SK-N-SH treated with all-trans-retinoic acid at 6 μM for 48 hours (cell line): ENCODE measurements at regions not wholly inside any gene's neighbourhood (a gene's known extent, or its start where the extent isn't known, plus 50 kb on each side); places are given as distances from the start of the nearest gene placed in this dataset.

Source experiments
- ATAC-seq: fragments of 200-7000 bp; cut with Tn5 transposase; 3 replicates; pipeline ENCODE4 v1.9.1; 2020; ENCODE audit warnings: mild to moderate bottlenecking, moderate library complexity
- ARNTL ChIP-seq: fragments of 450-650 bp; formaldehyde crosslinking; IDR thresholded peaks from 2 replicates; pipeline ENCODE4 v1.5.0; 2020; ENCODE audit warnings: low read depth, mild to moderate bottlenecking, moderate library complexity, borderline replicate concordance
- BACH2 ChIP-seq: fragments of 250-450 bp; sonication (Bioruptor Pico); IDR thresholded peaks from 2 replicates; pipeline ENCODE4 v1.9.0; 2021; ENCODE audit warnings: mild to moderate bottlenecking, borderline replicate concordance
- ESRRG ChIP-seq: fragments of 250-450 bp; sonication (Bioruptor Pico); IDR thresholded peaks from 2 replicates; pipeline ENCODE4 v1.6.1; 2021; ENCODE audit warnings: mild to moderate bottlenecking
- GLIS3 ChIP-seq: fragments of 250-450 bp; sonication (Bioruptor Pico); IDR thresholded peaks from 2 replicates; pipeline ENCODE4 v1.5.0; 2020; ENCODE audit warnings: mild to moderate bottlenecking, moderate library complexity
- ISL1 ChIP-seq: fragments of 250-450 bp; sonication (Bioruptor Pico); IDR thresholded peaks from 2 replicates; pipeline ENCODE4 v2.1.2; 2022; ENCODE audit warnings: mild to moderate bottlenecking, moderate library complexity
- OSR1 ChIP-seq: fragments of 250-450 bp; sonication (Bioruptor Pico); IDR thresholded peaks from 2 replicates; pipeline ENCODE4 v1.8.0; 2022; ENCODE audit warnings: moderate library complexity, mild to moderate bottlenecking, inconsistent platforms
- PPARA ChIP-seq: fragments of 250-450 bp; sonication (Bioruptor Pico); IDR thresholded peaks from 2 replicates; pipeline ENCODE4 v1.5.0; 2020; ENCODE audit warnings: mild to moderate bottlenecking, borderline replicate concordance
- RARB ChIP-seq: fragments of 250-450 bp; sonication (Bioruptor Pico); IDR thresholded peaks from 2 replicates; pipeline ENCODE4 v1.8.0; 2021; ENCODE audit warnings: mild to moderate bottlenecking, moderate library complexity
- SNAI2 ChIP-seq: fragments of 250-450 bp; sonication (Bioruptor Pico); IDR thresholded peaks from 2 replicates; pipeline ENCODE4 v1.5.0; 2020; ENCODE audit warnings: mild to moderate bottlenecking, moderate library complexity
- TCF4 ChIP-seq: fragments of 250-450 bp; sonication (Bioruptor Pico); IDR thresholded peaks from 2 replicates; pipeline ENCODE4 v1.8.0; 2021; ENCODE audit warnings: mild to moderate bottlenecking, moderate library complexity, borderline replicate concordance
- TOX ChIP-seq: fragments of 250-450 bp; sonication (Bioruptor Pico); IDR thresholded peaks from 2 replicates; pipeline ENCODE4 v1.8.0; 2021; ENCODE audit warnings: mild to moderate bottlenecking, moderate library complexity, borderline replicate concordance
- ZC3H10 ChIP-seq: fragments of 250-450 bp; sonication (Bioruptor Pico); IDR thresholded peaks from 2 replicates; pipeline ENCODE4 v1.5.1; 2021; ENCODE audit warnings: mild to moderate bottlenecking, moderate library complexity
- ZFP3 ChIP-seq: fragments of 250-450 bp; sonication (Bioruptor Pico); IDR thresholded peaks from 2 replicates; pipeline ENCODE4 v1.5.0; 2020; ENCODE audit warnings: mild to moderate bottlenecking, moderate library complexity
- ZFP30 ChIP-seq: fragments of 450-650 bp; formaldehyde crosslinking; IDR thresholded peaks from 2 replicates; pipeline ENCODE4 v1.5.0; 2022; ENCODE audit warnings: mild to moderate bottlenecking, moderate library complexity
- ZNF565 ChIP-seq: fragments of 450-650 bp; formaldehyde crosslinking; conservative IDR thresholded peaks from 2 replicates; pipeline ENCODE4 v1.5.0; 2020; ENCODE audit warnings: low read depth, mild to moderate bottlenecking, moderate library complexity
- ZNF70 ChIP-seq: fragments of 450-650 bp; formaldehyde crosslinking; IDR thresholded peaks from 2 replicates; pipeline ENCODE4 v1.5.0; 2020; ENCODE audit warnings: mild to moderate bottlenecking, moderate library complexity
- ZNF8 ChIP-seq: fragments of 450-650 bp; formaldehyde crosslinking; IDR thresholded peaks from 2 replicates; pipeline ENCODE4 v1.5.0; 2020; ENCODE audit warnings: mild to moderate bottlenecking, moderate library complexity
- TF ChIP-seq, protein P1 (sequence below): fragments of 250-450 bp; sonication (Bioruptor Pico); IDR thresholded peaks from 2 replicates; pipeline ENCODE4 v1.5.1; 2020; ENCODE audit warnings: low read depth, mild to moderate bottlenecking, moderate library complexity
- TF ChIP-seq, protein P2 (sequence below): fragments of 250-450 bp; sonication (Bioruptor Pico); IDR thresholded peaks from 2 replicates; pipeline ENCODE4 v1.5.1; 2021; ENCODE audit warnings: mild to moderate bottlenecking, moderate library complexity
- TF ChIP-seq, protein P3 (sequence below): fragments of 250-450 bp; sonication (Bioruptor Pico); IDR thresholded peaks from 2 replicates; pipeline ENCODE4 v1.8.0; 2021; ENCODE audit warnings: low read depth, mild to moderate bottlenecking, moderate library complexity, borderline replicate concordance
- TF ChIP-seq, protein P4 (sequence below): fragments of 250-450 bp; sonication (Bioruptor Pico); IDR thresholded peaks from 2 replicates; pipeline ENCODE4 v1.8.0; 2020; ENCODE audit warnings: mild to moderate bottlenecking, moderate library complexity, borderline replicate concordance

DNA sequence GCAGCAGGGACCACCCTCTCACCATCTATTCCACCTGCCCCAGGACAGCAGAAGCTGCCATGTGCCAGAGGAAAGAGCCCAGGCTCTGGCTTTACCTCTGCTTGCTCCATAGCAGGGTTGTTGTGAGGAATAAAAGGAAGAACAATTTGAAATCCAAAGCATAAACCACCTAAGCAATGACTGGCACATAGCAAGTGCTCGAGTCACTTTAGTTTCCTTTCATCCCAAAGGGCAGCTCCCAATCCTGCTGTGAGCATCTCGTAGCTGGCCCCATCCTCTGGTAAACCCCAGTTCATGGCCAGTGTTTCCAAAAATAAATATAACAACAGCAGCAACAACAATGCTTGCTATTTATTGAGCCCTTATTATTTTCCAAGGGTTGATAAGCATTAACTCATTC lies 923.5 kb downstream of the EPHA4 start:
- ATAC-seq: no peak
- TF ChIP-seq ZC3H10 (no peak), ZNF565 (no peak), ISL1 (CRISPR knock-in tag) (no peak), ZFP30 (CRISPR knock-in tag) (no peak), RARB (CRISPR knock-in tag) (no peak), ESRRG (CRISPR knock-in tag) (no peak), BACH2 (CRISPR knock-in tag) (no peak), ZNF8 (CRISPR knock-in tag) (no peak), ZNF70 (CRISPR knock-in tag) (no peak)
- TF ChIP-seq, protein P1, sequence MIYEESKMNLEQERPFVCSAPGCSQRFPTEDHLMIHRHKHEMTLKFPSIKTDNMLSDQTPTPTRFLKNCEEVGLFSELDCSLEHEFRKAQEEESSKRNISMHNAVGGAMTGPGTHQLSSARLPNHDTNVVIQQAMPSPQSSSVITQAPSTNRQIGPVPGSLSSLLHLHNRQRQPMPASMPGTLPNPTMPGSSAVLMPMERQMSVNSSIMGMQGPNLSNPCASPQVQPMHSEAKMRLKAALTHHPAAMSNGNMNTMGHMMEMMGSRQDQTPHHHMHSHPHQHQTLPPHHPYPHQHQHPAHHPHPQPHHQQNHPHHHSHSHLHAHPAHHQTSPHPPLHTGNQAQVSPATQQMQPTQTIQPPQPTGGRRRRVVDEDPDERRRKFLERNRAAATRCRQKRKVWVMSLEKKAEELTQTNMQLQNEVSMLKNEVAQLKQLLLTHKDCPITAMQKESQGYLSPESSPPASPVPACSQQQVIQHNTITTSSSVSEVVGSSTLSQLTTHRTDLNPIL (CRISPR knock-in tag): no peak
- TF ChIP-seq, protein P2, sequence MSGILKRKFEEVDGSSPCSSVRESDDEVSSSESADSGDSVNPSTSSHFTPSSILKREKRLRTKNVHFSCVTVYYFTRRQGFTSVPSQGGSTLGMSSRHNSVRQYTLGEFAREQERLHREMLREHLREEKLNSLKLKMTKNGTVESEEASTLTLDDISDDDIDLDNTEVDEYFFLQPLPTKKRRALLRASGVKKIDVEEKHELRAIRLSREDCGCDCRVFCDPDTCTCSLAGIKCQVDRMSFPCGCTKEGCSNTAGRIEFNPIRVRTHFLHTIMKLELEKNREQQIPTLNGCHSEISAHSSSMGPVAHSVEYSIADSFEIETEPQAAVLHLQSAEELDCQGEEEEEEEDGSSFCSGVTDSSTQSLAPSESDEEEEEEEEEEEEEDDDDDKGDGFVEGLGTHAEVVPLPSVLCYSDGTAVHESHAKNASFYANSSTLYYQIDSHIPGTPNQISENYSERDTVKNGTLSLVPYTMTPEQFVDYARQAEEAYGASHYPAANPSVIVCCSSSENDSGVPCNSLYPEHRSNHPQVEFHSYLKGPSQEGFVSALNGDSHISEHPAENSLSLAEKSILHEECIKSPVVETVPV (CRISPR knock-in tag): no peak

DNA sequence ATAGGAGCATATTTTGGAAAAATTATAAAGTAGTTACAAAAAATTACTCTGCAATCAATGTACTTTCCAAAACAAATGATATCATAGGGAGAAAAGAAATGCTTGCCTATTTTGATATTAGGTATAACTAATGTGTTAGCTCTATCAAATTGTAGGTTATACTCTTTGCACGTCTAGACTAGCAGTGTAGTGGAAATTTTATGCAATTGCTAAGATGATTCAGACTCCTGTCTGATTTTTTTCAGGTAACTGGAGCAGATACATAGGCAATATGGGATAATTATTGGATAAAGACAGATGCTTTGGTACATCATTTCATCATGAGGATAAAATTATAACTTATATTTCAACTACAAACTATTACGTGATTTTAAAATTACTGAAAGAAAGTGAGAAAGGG lies 918.3 kb downstream of the EPHA4 start:
- no peak for ATAC-seq
- TF ChIP-seq ZC3H10 (no peak), SNAI2 (CRISPR knock-in tag) (no peak), ZFP3 (CRISPR knock-in tag) (no peak), RARB (CRISPR knock-in tag) (no peak), TOX (CRISPR knock-in tag) (no peak), BACH2 (CRISPR knock-in tag) (no peak)
- TF ChIP-seq, protein P3, sequence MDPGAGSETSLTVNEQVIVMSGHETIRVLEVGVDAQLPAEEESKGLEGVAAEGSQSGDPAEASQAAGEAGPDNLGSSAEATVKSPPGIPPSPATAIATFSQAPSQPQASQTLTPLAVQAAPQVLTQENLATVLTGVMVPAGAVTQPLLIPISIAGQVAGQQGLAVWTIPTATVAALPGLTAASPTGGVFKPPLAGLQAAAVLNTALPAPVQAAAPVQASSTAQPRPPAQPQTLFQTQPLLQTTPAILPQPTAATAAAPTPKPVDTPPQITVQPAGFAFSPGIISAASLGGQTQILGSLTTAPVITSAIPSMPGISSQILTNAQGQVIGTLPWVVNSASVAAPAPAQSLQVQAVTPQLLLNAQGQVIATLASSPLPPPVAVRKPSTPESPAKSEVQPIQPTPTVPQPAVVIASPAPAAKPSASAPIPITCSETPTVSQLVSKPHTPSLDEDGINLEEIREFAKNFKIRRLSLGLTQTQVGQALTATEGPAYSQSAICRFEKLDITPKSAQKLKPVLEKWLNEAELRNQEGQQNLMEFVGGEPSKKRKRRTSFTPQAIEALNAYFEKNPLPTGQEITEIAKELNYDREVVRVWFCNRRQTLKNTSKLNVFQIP: no peak
- TF ChIP-seq, protein P2 (CRISPR knock-in tag): no peak
- TF ChIP-seq, protein P4, sequence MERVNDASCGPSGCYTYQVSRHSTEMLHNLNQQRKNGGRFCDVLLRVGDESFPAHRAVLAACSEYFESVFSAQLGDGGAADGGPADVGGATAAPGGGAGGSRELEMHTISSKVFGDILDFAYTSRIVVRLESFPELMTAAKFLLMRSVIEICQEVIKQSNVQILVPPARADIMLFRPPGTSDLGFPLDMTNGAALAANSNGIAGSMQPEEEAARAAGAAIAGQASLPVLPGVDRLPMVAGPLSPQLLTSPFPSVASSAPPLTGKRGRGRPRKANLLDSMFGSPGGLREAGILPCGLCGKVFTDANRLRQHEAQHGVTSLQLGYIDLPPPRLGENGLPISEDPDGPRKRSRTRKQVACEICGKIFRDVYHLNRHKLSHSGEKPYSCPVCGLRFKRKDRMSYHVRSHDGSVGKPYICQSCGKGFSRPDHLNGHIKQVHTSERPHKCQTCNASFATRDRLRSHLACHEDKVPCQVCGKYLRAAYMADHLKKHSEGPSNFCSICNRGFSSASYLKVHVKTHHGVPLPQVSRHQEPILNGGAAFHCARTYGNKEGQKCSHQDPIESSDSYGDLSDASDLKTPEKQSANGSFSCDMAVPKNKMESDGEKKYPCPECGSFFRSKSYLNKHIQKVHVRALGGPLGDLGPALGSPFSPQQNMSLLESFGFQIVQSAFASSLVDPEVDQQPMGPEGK: no peak
- TF ChIP-seq, all 23 proteins: peak for 0

DNA sequence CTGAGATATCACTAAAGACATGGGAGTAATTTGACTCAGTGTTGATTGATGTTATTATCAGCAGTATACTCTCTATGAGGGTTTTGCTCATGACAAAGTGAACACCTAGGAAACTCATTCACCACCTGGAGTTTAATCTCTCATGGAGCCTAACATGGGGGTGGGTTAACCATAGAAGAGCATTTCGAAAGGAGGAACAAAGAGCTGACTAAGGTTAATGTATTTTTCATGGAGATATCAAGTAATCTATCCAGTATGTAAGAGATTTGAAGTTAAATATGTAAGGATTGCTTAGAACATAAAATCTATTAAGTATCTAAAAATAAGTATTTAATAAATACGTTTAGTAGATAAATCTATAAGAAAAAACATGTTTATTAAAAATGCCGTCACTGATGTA lies 917.8 kb downstream of the EPHA4 start:
- ATAC-seq: no peak
- no peak for TF ChIP-seq ZC3H10
- TF ChIP-seq OSR1: no peak
- TF ChIP-seq GLIS3 (CRISPR knock-in tag): no peak
- TF ChIP-seq, protein P4: no peak

DNA sequence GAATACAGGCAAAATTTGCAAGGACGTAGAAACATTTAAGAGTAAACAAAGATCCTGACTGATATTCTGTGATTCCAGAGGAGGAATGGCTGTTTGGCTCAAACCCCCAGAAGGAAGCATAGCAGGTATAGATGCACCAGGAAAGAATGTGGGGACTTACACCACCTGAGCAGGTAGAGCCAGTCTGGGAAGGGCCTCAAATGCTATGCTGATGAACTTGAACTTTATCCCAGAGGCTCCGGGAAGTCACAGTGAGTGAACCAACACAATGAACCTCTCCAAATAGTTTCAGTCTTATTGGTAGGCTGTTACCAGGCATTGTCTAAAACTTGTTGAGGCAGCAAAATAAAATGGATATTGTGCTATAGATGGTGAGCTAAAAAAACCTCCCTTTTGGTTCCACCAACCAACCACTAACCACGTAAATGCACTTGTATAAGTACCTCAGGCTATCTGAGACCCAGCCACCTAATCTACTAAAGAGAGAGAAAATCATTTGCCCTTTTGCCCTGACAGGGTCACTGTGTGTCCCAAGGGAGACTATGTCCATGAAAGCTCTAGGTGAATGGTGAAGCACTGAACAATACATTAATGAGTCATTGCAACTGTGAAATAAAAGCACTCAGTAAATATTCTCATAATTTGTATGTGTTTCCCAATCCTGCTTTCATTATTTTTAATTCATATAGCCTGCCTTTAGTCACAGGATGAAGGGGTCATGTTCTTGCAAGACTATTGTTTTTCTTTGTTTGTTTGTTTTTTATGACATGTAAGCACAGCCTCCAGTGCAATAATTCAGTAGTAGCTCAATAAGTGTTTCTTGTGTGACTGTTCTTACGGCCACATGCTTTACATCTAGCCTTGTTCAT lies 911.6 kb downstream of the EPHA4 start:
- no peak for ATAC-seq
- TF ChIP-seq TOX (CRISPR knock-in tag) (no peak), RARB (CRISPR knock-in tag) (no peak), ZNF565 (no peak), PPARA (CRISPR knock-in tag) (no peak), ESRRG (CRISPR knock-in tag) (no peak), BACH2 (CRISPR knock-in tag) (no peak), ARNTL (CRISPR knock-in tag) (no peak), ZNF70 (CRISPR knock-in tag) (no peak), TCF4 (CRISPR knock-in tag) (no peak), OSR1 (no peak)
- TF ChIP-seq, protein P3: no peak
- TF ChIP-seq, protein P4: no peak
